ENCODE measurements at regions not wholly inside any gene's neighbourhood (a gene's known extent, or its start where the extent isn't known, plus 50 kb on each side); places are given as distances from the start of the nearest gene placed in this dataset.

GRCh38 chr11:26844963-26845362 is 123.1 kb upstream of the SLC5A12 start:
- TF ChIP-seq, protein P1, sequence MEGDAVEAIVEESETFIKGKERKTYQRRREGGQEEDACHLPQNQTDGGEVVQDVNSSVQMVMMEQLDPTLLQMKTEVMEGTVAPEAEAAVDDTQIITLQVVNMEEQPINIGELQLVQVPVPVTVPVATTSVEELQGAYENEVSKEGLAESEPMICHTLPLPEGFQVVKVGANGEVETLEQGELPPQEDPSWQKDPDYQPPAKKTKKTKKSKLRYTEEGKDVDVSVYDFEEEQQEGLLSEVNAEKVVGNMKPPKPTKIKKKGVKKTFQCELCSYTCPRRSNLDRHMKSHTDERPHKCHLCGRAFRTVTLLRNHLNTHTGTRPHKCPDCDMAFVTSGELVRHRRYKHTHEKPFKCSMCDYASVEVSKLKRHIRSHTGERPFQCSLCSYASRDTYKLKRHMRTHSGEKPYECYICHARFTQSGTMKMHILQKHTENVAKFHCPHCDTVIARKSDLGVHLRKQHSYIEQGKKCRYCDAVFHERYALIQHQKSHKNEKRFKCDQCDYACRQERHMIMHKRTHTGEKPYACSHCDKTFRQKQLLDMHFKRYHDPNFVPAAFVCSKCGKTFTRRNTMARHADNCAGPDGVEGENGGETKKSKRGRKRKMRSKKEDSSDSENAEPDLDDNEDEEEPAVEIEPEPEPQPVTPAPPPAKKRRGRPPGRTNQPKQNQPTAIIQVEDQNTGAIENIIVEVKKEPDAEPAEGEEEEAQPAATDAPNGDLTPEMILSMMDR (IDR thresholded peaks at IDR 0.05), result no peak
- no peak for TF ChIP-seq REST (IDR thresholded peaks at IDR 0.05; ENCODE audit: insufficient read depth in 1 of 2, low read depth in 2 of 2, low read length in 1 of 2)

Data from Panc1 (cell line).